ENCODE measurements at regions not wholly inside any gene's neighbourhood (a gene's known extent, or its start where the extent isn't known, plus 50 kb on each side); places are given as distances from the start of the nearest gene placed in this dataset.

GRCh38 chr7:25852211-25852938 lies 299.6 kb upstream of the NFE2L3 start:
- TF ChIP-seq CTCF (IDR thresholded peaks at IDR 0.05) (no peak), POLR2A (IDR thresholded peaks at IDR 0.05) (no peak)

Data from testis (tissue), 2 donors.